SJSA1 (cell line): ENCODE measurements at regions not wholly inside any gene's neighbourhood (a gene's known extent, or its start where the extent isn't known, plus 50 kb on each side); places are given as distances from the start of the nearest gene placed in this dataset.

Experiments
- DNase-seq, 2 experiments: peaks; one replicate each; pipeline ENCODE4 v3.0.0-alpha.2; 2015 to 2020; ENCODE audit warnings: low spot score in 2 of 2, low read depth in 1 of 2
- H3K27ac ChIP-seq: fragments of 250-450 bp; sonication (Bioruptor Pico); 2 replicates; pipeline ENCODE4 v1.5.1; 2020; ENCODE audit warnings: mild to moderate bottlenecking, moderate library complexity
- H3K27me3 ChIP-seq: fragments of 250-450 bp; sonication (Bioruptor Pico); replicated peaks from 2 replicates; pipeline ENCODE4 v1.5.1; 2020; ENCODE audit warnings: mild to moderate bottlenecking, moderate library complexity
- H3K36me3 ChIP-seq: fragments of 250-450 bp; sonication (Bioruptor Pico); 2 replicates; pipeline ENCODE4 v1.5.1; 2020; ENCODE audit warnings: mild to moderate bottlenecking
- H3K4me1 ChIP-seq: fragments of 250-450 bp; sonication (Bioruptor Pico); replicated peaks from 2 replicates; pipeline ENCODE4 v1.6.1; 2021; ENCODE audit warnings: mild to moderate bottlenecking
- H3K4me3 ChIP-seq: fragments of 250-450 bp; sonication (Bioruptor Pico); 2 replicates; pipeline ENCODE4 v1.5.1; 2020; ENCODE audit warnings: mild to moderate bottlenecking
- H3K9me3 ChIP-seq: fragments of 250-450 bp; sonication (Bioruptor Pico); replicated peaks from 2 replicates; pipeline ENCODE4 v1.5.1; 2020; ENCODE audit warnings: mild to moderate bottlenecking

GRCh38 chr6:95233879-95234278 is 343.5 kb upstream of the MANEA start:
- DNase-seq: no peak
- Histone ChIP-seq H3K9me3 (no peaks in the 10 kb centered on the region), H3K4me1 (no peaks in the 10 kb centered on the region), H3K4me3 (no peak overlapping the region), H3K27ac (no peak overlapping the region), H3K27me3 (no peaks in the 10 kb centered on the region), H3K36me3 (no peaks in the 10 kb centered on the region)

GRCh38 chr6:95240514-95240913 is 336.8 kb upstream of the MANEA start:
- H3K27ac ChIP-seq: no peak overlapping the region
- no peak overlapping the region for H3K4me3 ChIP-seq
- H3K36me3 ChIP-seq: no peaks in the 10 kb centered on the region
- H3K4me1 ChIP-seq: no peaks in the 10 kb centered on the region
- H3K27me3 ChIP-seq: no peaks in the 10 kb centered on the region
- DNase-seq: no peak
- H3K9me3 ChIP-seq: no peaks in the 10 kb centered on the region

GRCh38 chr6:95242560-95242959 is 334.8 kb upstream of the MANEA start:
- Histone ChIP-seq H3K27ac (no peak overlapping the region), H3K4me3 (no peak overlapping the region), H3K27me3 (no peaks in the 10 kb centered on the region), H3K36me3 (no peaks in the 10 kb centered on the region), H3K9me3 (no peaks in the 10 kb centered on the region), H3K4me1 (no peaks in the 10 kb centered on the region)
- no peak for DNase-seq

- Histone ChIP-seq H3K9me3 (no peaks in the 10 kb centered on the region), H3K27ac (no peak overlapping the region), H3K4me3 (no peak overlapping the region), H3K36me3 (no peaks in the 10 kb centered on the region), H3K4me1 (no peaks in the 10 kb centered on the region), H3K27me3 (no peaks in the 10 kb centered on the region)
- no peak for DNase-seq
These were observed 334.3 kb upstream of the MANEA start for GRCh38 chr6:95243053-95243452.

GRCh38 chr6:95244751-95245150 is 332.6 kb upstream of the MANEA start:
- H3K36me3 ChIP-seq: no peaks in the 10 kb centered on the region

GRCh38 chr6:95248499-95248898 is 328.8 kb upstream of the MANEA start:
- H3K4me1 ChIP-seq: no peaks in the 10 kb centered on the region
- no peaks in the 10 kb centered on the region for H3K36me3 ChIP-seq
- H3K4me3 ChIP-seq: no peak overlapping the region
- H3K27ac ChIP-seq: no peak overlapping the region
- no peak for DNase-seq
- H3K9me3 ChIP-seq: no peaks in the 10 kb centered on the region
- H3K27me3 ChIP-seq: no peaks in the 10 kb centered on the region

More at GRCh38 chr6:95244751-95245150, 332.6 kb upstream of the MANEA start:
- DNase-seq: no peak
- no peak overlapping the region for H3K27ac ChIP-seq
- no peaks in the 10 kb centered on the region for H3K9me3 ChIP-seq
- H3K4me1 ChIP-seq: no peaks in the 10 kb centered on the region
- H3K27me3 ChIP-seq: no peaks in the 10 kb centered on the region
- no peak overlapping the region for H3K4me3 ChIP-seq

GRCh38 chr6:95249175-95249574 is 328.2 kb upstream of the MANEA start:
- Histone ChIP-seq H3K4me3 (no peak overlapping the region), H3K9me3 (no peaks in the 10 kb centered on the region), H3K27me3 (no peaks in the 10 kb centered on the region), H3K27ac (no peak overlapping the region), H3K4me1 (no peaks in the 10 kb centered on the region), H3K36me3 (no peaks in the 10 kb centered on the region)
- no peak for DNase-seq

- DNase-seq: no peak
- Histone ChIP-seq H3K9me3 (no peaks in the 10 kb centered on the region), H3K36me3 (no peaks in the 10 kb centered on the region), H3K4me1 (no peaks in the 10 kb centered on the region), H3K27me3 (no peaks in the 10 kb centered on the region), H3K4me3 (no peak overlapping the region), H3K27ac (no peak overlapping the region)
These were observed 327.7 kb upstream of the MANEA start for GRCh38 chr6:95249661-95250060.

- Histone ChIP-seq H3K27me3 (no peaks in the 10 kb centered on the region), H3K27ac (no peak overlapping the region), H3K36me3 (no peaks in the 10 kb centered on the region), H3K4me3 (no peak overlapping the region), H3K9me3 (no peaks in the 10 kb centered on the region), H3K4me1 (no peaks in the 10 kb centered on the region)
- DNase-seq: no peak
These were observed 313.5 kb upstream of the MANEA start for GRCh38 chr6:95263840-95264239.

GRCh38 chr6:95266537-95267258 is 310.6 kb upstream of the MANEA start:
- Histone ChIP-seq H3K27ac (no peak overlapping the region), H3K27me3 (no peaks in the 10 kb centered on the region), H3K4me3 (no peak overlapping the region), H3K4me1 (no peaks in the 10 kb centered on the region), H3K9me3 (no peaks in the 10 kb centered on the region), H3K36me3 (no peaks in the 10 kb centered on the region)
- no peak for DNase-seq

- no peak for DNase-seq
- Histone ChIP-seq H3K4me1 (no peaks in the 10 kb centered on the region), H3K27ac (no peak overlapping the region), H3K9me3 (no peaks in the 10 kb centered on the region), H3K4me3 (no peak overlapping the region), H3K27me3 (no peaks in the 10 kb centered on the region), H3K36me3 (no peaks in the 10 kb centered on the region)
These were observed 302.6 kb upstream of the MANEA start for GRCh38 chr6:95274686-95275235.

- DNase-seq: no peak
- H3K4me3 ChIP-seq: no peak overlapping the region
- H3K27ac ChIP-seq: no peak overlapping the region
- no peaks in the 10 kb centered on the region for H3K4me1 ChIP-seq
- no peaks in the 10 kb centered on the region for H3K9me3 ChIP-seq
- H3K27me3 ChIP-seq: no peaks in the 10 kb centered on the region
- H3K36me3 ChIP-seq: no peaks in the 10 kb centered on the region
These were observed 297.7 kb upstream of the MANEA start for GRCh38 chr6:95279616-95280015.

GRCh38 chr6:95280686-95281273 is 296.6 kb upstream of the MANEA start:
- Histone ChIP-seq H3K4me1 (no peaks in the 10 kb centered on the region), H3K4me3 (no peak overlapping the region), H3K27me3 (no peaks in the 10 kb centered on the region), H3K9me3 (no peaks in the 10 kb centered on the region), H3K27ac (no peak overlapping the region), H3K36me3 (no peaks in the 10 kb centered on the region)
- no peak for DNase-seq

GRCh38 chr6:95285881-95286280 is 291.5 kb upstream of the MANEA start:
- H3K9me3 ChIP-seq: no peaks in the 10 kb centered on the region
- no peak overlapping the region for H3K27ac ChIP-seq
- no peak overlapping the region for H3K4me3 ChIP-seq
- no peaks in the 10 kb centered on the region for H3K4me1 ChIP-seq
- no peak for DNase-seq
- no peaks in the 10 kb centered on the region for H3K27me3 ChIP-seq
- no peaks in the 10 kb centered on the region for H3K36me3 ChIP-seq
